Keratinocyte (primary cell): ENCODE measurements at regions not wholly inside any gene's neighbourhood (a gene's known extent, or its start where the extent isn't known, plus 50 kb on each side); places are given as distances from the start of the nearest gene placed in this dataset.

Experiments
- CTCF ChIP-seq, 3 experiments: IDR thresholded peaks in 1 of 3; conservative IDR thresholded peaks in 1 of 3; optimal IDR thresholded peaks in 1 of 3; 2 replicates in 2 of 3; 3 replicates in 1 of 3; pipeline versions ENCODE3 to v1.5.1; 2011; ENCODE audit warnings: low read length in 3 of 3, mild to moderate bottlenecking in 3 of 3, moderate library complexity in 2 of 3, control low read depth in 1 of 3, inconsistent platforms in 1 of 3; ENCODE audit not compliant: insufficient read depth in 2 of 3; ENCODE audit errors: extremely low read depth in 1 of 3
- EZH2 ChIP-seq: IDR thresholded peaks from one replicate; pipeline ENCODE4 v1.6.1; 2012; ENCODE audit warnings: inconsistent platforms, mild to moderate bottlenecking, low read length, moderate library complexity

DNA sequence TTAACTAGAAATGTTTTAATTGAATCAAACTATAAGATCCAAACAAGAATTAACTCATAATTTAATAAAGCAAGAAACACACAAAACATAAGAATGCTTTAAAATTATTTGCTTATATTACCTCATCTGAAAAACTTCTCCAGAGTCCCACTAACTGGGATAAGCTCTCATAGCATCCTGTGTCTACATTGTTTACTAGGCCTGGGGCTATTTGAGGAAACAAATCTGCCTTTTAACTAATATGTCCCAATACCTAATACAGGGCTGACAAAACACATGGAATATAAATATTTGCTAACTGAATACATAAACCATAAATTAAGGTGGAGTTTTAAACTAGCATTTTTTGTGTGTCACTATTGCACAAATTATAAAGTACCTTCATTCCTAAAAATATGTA lies 1399.8 kb upstream of the SLC10A2 start:
- TF ChIP-seq CTCF (optimal IDR thresholded peaks at IDR 0.05 in 1 of 3, IDR thresholded peaks at IDR 0.05 in 1 of 3, conservative IDR thresholded peaks at IDR 0.05 in 1 of 3; ENCODE audit: extremely low read depth in 1 of 3, insufficient read depth in 2 of 3, low read length in 3 of 3) = no peak
- no peak for TF ChIP-seq EZH2
